Calu3 (cell line): ENCODE measurements at regions not wholly inside any gene's neighbourhood (a gene's known extent, or its start where the extent isn't known, plus 50 kb on each side); places are given as distances from the start of the nearest gene placed in this dataset.

Experiments used
- BruUV-seq: library from RNA; stranded (reverse); fragments of 400-500 nt; replicated peaks from 2 replicates; lab custom pipeline; 2021; lab: Mats Ljungman, UMichigan
- CTCF ChIA-PET: fragments of 300-600 bp; sonication (Branson Sonifier 250); formaldehyde crosslinking; loops from one replicate; lab custom pipeline; 2022; ENCODE audit warnings: antibody characterized with exemption; lab: Charles Lee
- DNase-seq: peaks from one replicate; pipeline ENCODE4 v3.0.0; 2022
- H3K27ac Mint-ChIP-seq: one replicate; pipeline ENCODE4 v1.8.0; 2022; ENCODE audit warnings: mixed read lengths; ENCODE audit not compliant: unreplicated experiment
- H3K27me3 Mint-ChIP-seq: one replicate; pipeline ENCODE4 v1.8.0; 2022; ENCODE audit warnings: mixed read lengths; ENCODE audit not compliant: unreplicated experiment
- H3K36me3 Mint-ChIP-seq: one replicate; pipeline ENCODE4 v1.8.0; 2022; ENCODE audit warnings: mild to moderate bottlenecking, moderate library complexity, mixed read lengths; ENCODE audit not compliant: insufficient read depth, unreplicated experiment
- H3K4me1 Mint-ChIP-seq: one replicate; pipeline ENCODE4 v1.8.0; 2022; ENCODE audit warnings: mild to moderate bottlenecking, low read depth, mixed read lengths; ENCODE audit not compliant: unreplicated experiment
- H3K4me3 Mint-ChIP-seq: one replicate; pipeline ENCODE4 v1.8.0; 2022; ENCODE audit warnings: mild to moderate bottlenecking, low read depth, moderate library complexity, mixed read lengths; ENCODE audit not compliant: unreplicated experiment
- H3K9me3 Mint-ChIP-seq: one replicate; pipeline ENCODE4 v1.8.0; 2022; ENCODE audit warnings: low read depth, mixed read lengths; ENCODE audit not compliant: unreplicated experiment
- CTCF ChIP-seq: fragments of 200-600 bp; IDR thresholded peaks from one replicate; pipeline ENCODE4 v1.8.0; 2022; ENCODE audit warnings: antibody characterized with exemption; ENCODE audit not compliant: unreplicated experiment
- intact Hi-C: fragments of 100-400 bp; cut with micrococcal nuclease; formaldehyde crosslinking; loops from one replicate; pipeline ENCODE4 v1.10.0; 2022; ENCODE audit not compliant: unreplicated experiment

- no peak overlapping the region for H3K4me3 Mint-ChIP-seq
- intact Hi-C loops, result no loop called here
- TF ChIP-seq CTCF, result no peak
- H3K36me3 Mint-ChIP-seq, result no peaks in the 10 kb centered on the region
- peak; percentile 67 for DNase-seq
- H3K27me3 Mint-ChIP-seq, result no peaks in the 10 kb centered on the region
- CTCF ChIA-PET, result interaction anchor here (0.6 to 2.1 kb wide), 14 partner anchors 9 to 318 kb away, joined by 3 to 16 read pairs (median 4); partner anchors contain the start of gene VEGFA
- no TSS peak for BruUV-seq
- peaks cover 25% of the 10 kb centered on the region for H3K4me1 Mint-ChIP-seq
- H3K27ac Mint-ChIP-seq, result peak overlapping the region; percentile 60
- no peaks in the 10 kb centered on the region for H3K9me3 Mint-ChIP-seq
Observed at GRCh38 chr6:44042989-44043478, 84.2 kb downstream of the MRPL14 start.

- BruUV-seq, result no TSS peak
- Mint-ChIP-seq H3K36me3 (no peaks in the 10 kb centered on the region), H3K4me1 (peaks cover 25% of the 10 kb centered on the region), H3K4me3 (no peak overlapping the region), H3K27me3 (no peaks in the 10 kb centered on the region), H3K9me3 (no peaks in the 10 kb centered on the region), H3K27ac (peak overlapping the region; percentile 60)
- TF ChIP-seq CTCF, result no peak
- CTCF ChIA-PET, result interaction anchor here (0.7 to 2.1 kb wide), 10 partner anchors 10 to 317 kb away, joined by 3 to 16 read pairs (median 4); partner anchors contain the start of gene VEGFA
- DNase-seq, result no peak
- intact Hi-C loops, result no loop called here
Observed at GRCh38 chr6:44042261-44042988, 84.8 kb downstream of the MRPL14 start.

- BruUV-seq, result no TSS peak
- Mint-ChIP-seq H3K27me3 (no peaks in the 10 kb centered on the region), H3K4me1 (peaks cover 30% of the 10 kb centered on the region), H3K9me3 (no peaks in the 10 kb centered on the region), H3K4me3 (no peak overlapping the region), H3K36me3 (no peaks in the 10 kb centered on the region), H3K27ac (peak overlapping the region; percentile 5)
- CTCF ChIA-PET, result interaction anchor here (1.2 kb wide), 1 partner anchor 29 kb away, joined by 3 read pairs; no protein-coding TSS in a partner anchor
- DNase-seq, result peak; percentile 59
- intact Hi-C loops, result no loop called here
- no peak for TF ChIP-seq CTCF
Observed at GRCh38 chr6:44041461-44042260, 85.6 kb downstream of the MRPL14 start.

- H3K4me3 Mint-ChIP-seq, result no peak overlapping the region
- no peaks in the 10 kb centered on the region for H3K27me3 Mint-ChIP-seq
- no peaks in the 10 kb centered on the region for H3K9me3 Mint-ChIP-seq
- peaks cover 39% of the 10 kb centered on the region for H3K4me1 Mint-ChIP-seq
- no peaks in the 10 kb centered on the region for H3K36me3 Mint-ChIP-seq
- intact Hi-C loops, result no loop called here
- BruUV-seq, result no TSS peak
- H3K27ac Mint-ChIP-seq, result no peak overlapping the region
- TF ChIP-seq CTCF, result no peak
- CTCF ChIA-PET, result interaction anchor here (0.6 to 1.2 kb wide), 2 partner anchors 29 to 114 kb away, joined by 3 to 4 read pairs; no protein-coding TSS in a partner anchor
- no peak for DNase-seq
Observed at GRCh38 chr6:44040786-44041185, 86.5 kb downstream of the MRPL14 start.
